GM10266 (cell line): ENCODE measurements at regions not wholly inside any gene's neighbourhood (a gene's known extent, or its start where the extent isn't known, plus 50 kb on each side); places are given as distances from the start of the nearest gene placed in this dataset.

Source experiments
- DNase-seq: peaks from one replicate; pipeline ENCODE4 v3.0.0; 2012; ENCODE audit errors: extremely low spot score
- TF ChIP-seq, protein P1 (sequence below): IDR thresholded peaks from 2 replicates; pipeline ENCODE4 v1.5.1; 2012; ENCODE audit warnings: mild to moderate bottlenecking, low read depth; ENCODE audit not compliant: control insufficient read depth, insufficient read depth; ENCODE audit errors: missing control alignments

GRCh38 chr9:100674419-100675122, 96.7 kb downstream of the CAVIN4 start:
- TF ChIP-seq, protein P1, sequence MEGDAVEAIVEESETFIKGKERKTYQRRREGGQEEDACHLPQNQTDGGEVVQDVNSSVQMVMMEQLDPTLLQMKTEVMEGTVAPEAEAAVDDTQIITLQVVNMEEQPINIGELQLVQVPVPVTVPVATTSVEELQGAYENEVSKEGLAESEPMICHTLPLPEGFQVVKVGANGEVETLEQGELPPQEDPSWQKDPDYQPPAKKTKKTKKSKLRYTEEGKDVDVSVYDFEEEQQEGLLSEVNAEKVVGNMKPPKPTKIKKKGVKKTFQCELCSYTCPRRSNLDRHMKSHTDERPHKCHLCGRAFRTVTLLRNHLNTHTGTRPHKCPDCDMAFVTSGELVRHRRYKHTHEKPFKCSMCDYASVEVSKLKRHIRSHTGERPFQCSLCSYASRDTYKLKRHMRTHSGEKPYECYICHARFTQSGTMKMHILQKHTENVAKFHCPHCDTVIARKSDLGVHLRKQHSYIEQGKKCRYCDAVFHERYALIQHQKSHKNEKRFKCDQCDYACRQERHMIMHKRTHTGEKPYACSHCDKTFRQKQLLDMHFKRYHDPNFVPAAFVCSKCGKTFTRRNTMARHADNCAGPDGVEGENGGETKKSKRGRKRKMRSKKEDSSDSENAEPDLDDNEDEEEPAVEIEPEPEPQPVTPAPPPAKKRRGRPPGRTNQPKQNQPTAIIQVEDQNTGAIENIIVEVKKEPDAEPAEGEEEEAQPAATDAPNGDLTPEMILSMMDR: no peak
- no peak for DNase-seq

GRCh38 chr9:100679834-100680233, 102.0 kb downstream of the CAVIN4 start:
- TF ChIP-seq, protein P1: no peak
- DNase-seq: no peak

- TF ChIP-seq, protein P1: no peak
- DNase-seq: no peak
These were observed 108.5 kb downstream of the CAVIN4 start for GRCh38 chr9:100686420-100686819.

GRCh38 chr9:100689635-100690034, 111.8 kb downstream of the CAVIN4 start:
- TF ChIP-seq, protein P1: no peak
- no peak for DNase-seq

GRCh38 chr9:100690438-100690837, 112.6 kb downstream of the CAVIN4 start:
- TF ChIP-seq, protein P1: no peak
- no peak for DNase-seq

DNA sequence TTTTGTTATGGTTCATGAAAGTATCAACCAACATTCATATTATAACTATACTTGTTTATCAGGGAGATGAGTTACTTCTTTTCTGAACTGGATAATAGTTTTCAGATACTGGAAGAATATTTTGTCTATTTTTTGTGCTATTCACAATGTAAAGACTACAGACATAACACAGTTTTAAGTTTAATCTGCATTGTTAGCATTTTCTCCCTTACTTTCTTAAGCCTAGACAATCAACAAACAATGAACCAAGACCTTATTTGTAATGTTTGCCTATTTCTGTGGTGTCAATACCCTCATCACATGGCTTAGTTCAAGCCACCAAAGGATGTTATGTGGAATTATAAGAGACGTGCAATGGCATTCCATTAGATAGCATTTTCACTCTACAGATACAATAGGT, 119.5 kb downstream of the CAVIN4 start:
- DNase-seq: no peak
- TF ChIP-seq, protein P1: no peak

- DNase-seq: no peak
- TF ChIP-seq, protein P1: no peak
These were observed 121.1 kb downstream of the CAVIN4 start for GRCh38 chr9:100698945-100699344.
